ENCODE measurements at regions not wholly inside any gene's neighbourhood (a gene's known extent, or its start where the extent isn't known, plus 50 kb on each side); places are given as distances from the start of the nearest gene placed in this dataset.

GRCh38 chr4:115866364-115866896 lies 753.0 kb upstream of the NDST4 start:
- TF ChIP-seq POLR2AphosphoS5 (IDR thresholded peaks at IDR 0.05; ENCODE audit: low read depth) (no peak), CTCF (conservative IDR thresholded peaks at IDR 0.05; ENCODE audit: low read depth in 2 of 2) (no peak), REST (IDR thresholded peaks at IDR 0.05; ENCODE audit: unreplicated experiment) (no peak), EZH2 (IDR thresholded peaks at IDR 0.05; ENCODE audit: low read depth, unreplicated experiment) (no peak), CREB1 (CRISPR knock-in tag; IDR thresholded peaks at IDR 0.05; ENCODE audit: low read depth) (no peak), EZH2phosphoT487 (IDR thresholded peaks at IDR 0.05; ENCODE audit: unreplicated experiment) (no peak), STAT1 (IDR thresholded peaks at IDR 0.05; ENCODE audit: unreplicated experiment) (no peak), JUNB (IDR thresholded peaks at IDR 0.05; ENCODE audit: unreplicated experiment) (no peak)

All from GM23338 (cell line).